ENCODE measurements at regions not wholly inside any gene's neighbourhood (a gene's known extent, or its start where the extent isn't known, plus 50 kb on each side); places are given as distances from the start of the nearest gene placed in this dataset.

- TF ChIP-seq, protein P1, sequence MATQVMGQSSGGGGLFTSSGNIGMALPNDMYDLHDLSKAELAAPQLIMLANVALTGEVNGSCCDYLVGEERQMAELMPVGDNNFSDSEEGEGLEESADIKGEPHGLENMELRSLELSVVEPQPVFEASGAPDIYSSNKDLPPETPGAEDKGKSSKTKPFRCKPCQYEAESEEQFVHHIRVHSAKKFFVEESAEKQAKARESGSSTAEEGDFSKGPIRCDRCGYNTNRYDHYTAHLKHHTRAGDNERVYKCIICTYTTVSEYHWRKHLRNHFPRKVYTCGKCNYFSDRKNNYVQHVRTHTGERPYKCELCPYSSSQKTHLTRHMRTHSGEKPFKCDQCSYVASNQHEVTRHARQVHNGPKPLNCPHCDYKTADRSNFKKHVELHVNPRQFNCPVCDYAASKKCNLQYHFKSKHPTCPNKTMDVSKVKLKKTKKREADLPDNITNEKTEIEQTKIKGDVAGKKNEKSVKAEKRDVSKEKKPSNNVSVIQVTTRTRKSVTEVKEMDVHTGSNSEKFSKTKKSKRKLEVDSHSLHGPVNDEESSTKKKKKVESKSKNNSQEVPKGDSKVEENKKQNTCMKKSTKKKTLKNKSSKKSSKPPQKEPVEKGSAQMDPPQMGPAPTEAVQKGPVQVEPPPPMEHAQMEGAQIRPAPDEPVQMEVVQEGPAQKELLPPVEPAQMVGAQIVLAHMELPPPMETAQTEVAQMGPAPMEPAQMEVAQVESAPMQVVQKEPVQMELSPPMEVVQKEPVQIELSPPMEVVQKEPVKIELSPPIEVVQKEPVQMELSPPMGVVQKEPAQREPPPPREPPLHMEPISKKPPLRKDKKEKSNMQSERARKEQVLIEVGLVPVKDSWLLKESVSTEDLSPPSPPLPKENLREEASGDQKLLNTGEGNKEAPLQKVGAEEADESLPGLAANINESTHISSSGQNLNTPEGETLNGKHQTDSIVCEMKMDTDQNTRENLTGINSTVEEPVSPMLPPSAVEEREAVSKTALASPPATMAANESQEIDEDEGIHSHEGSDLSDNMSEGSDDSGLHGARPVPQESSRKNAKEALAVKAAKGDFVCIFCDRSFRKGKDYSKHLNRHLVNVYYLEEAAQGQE (IDR thresholded peaks at IDR 0.05): no peak
- TF ChIP-seq, protein P2, sequence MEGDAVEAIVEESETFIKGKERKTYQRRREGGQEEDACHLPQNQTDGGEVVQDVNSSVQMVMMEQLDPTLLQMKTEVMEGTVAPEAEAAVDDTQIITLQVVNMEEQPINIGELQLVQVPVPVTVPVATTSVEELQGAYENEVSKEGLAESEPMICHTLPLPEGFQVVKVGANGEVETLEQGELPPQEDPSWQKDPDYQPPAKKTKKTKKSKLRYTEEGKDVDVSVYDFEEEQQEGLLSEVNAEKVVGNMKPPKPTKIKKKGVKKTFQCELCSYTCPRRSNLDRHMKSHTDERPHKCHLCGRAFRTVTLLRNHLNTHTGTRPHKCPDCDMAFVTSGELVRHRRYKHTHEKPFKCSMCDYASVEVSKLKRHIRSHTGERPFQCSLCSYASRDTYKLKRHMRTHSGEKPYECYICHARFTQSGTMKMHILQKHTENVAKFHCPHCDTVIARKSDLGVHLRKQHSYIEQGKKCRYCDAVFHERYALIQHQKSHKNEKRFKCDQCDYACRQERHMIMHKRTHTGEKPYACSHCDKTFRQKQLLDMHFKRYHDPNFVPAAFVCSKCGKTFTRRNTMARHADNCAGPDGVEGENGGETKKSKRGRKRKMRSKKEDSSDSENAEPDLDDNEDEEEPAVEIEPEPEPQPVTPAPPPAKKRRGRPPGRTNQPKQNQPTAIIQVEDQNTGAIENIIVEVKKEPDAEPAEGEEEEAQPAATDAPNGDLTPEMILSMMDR (IDR thresholded peaks at IDR 0.05; ENCODE audit: low read depth, low read length, missing input control): no peak
- no peak for TF ChIP-seq TAF1 (conservative IDR thresholded peaks at IDR 0.05)
- no peak for TF ChIP-seq ATF3 (IDR thresholded peaks at IDR 0.05)
- no peak for TF ChIP-seq NR2F2 (IDR thresholded peaks at IDR 0.05)
- no peak for TF ChIP-seq YY1 (IDR thresholded peaks at IDR 0.05)
- TF ChIP-seq MAX (IDR thresholded peaks at IDR 0.05): no peak
- TF ChIP-seq HNF4G (IDR thresholded peaks at IDR 0.05): no peak
- no peak for TF ChIP-seq RAD21 (IDR thresholded peaks at IDR 0.05)
- no peak for TF ChIP-seq JUND (IDR thresholded peaks at IDR 0.05)
- no peak for TF ChIP-seq EGR1 (IDR thresholded peaks at IDR 0.05; ENCODE audit: low read depth in 2 of 2)
- no peak for TF ChIP-seq SP1 (IDR thresholded peaks at IDR 0.05)
These were observed 96.2 kb upstream of the RFC3 start for GRCh38 chr13:33721724-33722123.
